ENCODE measurements at regions not wholly inside any gene's neighbourhood (a gene's known extent, or its start where the extent isn't known, plus 50 kb on each side); places are given as distances from the start of the nearest gene placed in this dataset.

- TF ChIP-seq POLR2A (IDR thresholded peaks at IDR 0.05; ENCODE audit: low read depth, low read length) = no peak
- TF ChIP-seq POU2F2 (IDR thresholded peaks at IDR 0.05; ENCODE audit: low read depth, low read length) = no peak
- TF ChIP-seq POLR2AphosphoS5 (IDR thresholded peaks at IDR 0.05; ENCODE audit: low read depth, low read length) = no peak
Observed at GRCh38 chr16:7888411-7888810, 555.8 kb downstream of the RBFOX1 start.

Measured in GM12891 (cell line).